T-cell (primary cell): ENCODE measurements at regions not wholly inside any gene's neighbourhood (a gene's known extent, or its start where the extent isn't known, plus 50 kb on each side); places are given as distances from the start of the nearest gene placed in this dataset.

Experiments used
- ATAC-seq, 4 experiments: fragments of 200-7000 bp in 3 of 4; fragments of 150-1000 bp in 1 of 4; cut with Tn5 transposase; replicated peaks in 1 of 4; 1 replicate in 3 of 4; 2 replicates in 1 of 4; pipeline ENCODE4 v1.10.0; 2021; ENCODE audit warnings: moderate library complexity in 3 of 4, mild to moderate bottlenecking in 2 of 4, moderate number of reproducible peaks in 1 of 4
- CTCF ChIA-PET, 2 donors: fragments of 300-600 bp; sonication (Branson Sonifier 250); formaldehyde crosslinking; loops; one replicate each; lab custom pipeline; 2022; ENCODE audit warnings: antibody characterized with exemption in 2 of 2; lab: Charles Lee
- POLR2A ChIA-PET, 2 donors: fragments of 300-600 bp; sonication (Branson Sonifier 250); formaldehyde crosslinking; loops; one replicate each; lab custom pipeline; 2022; ENCODE audit warnings: antibody characterized with exemption in 2 of 2; lab: Charles Lee
- DNase-seq, 35 experiments: peaks; one replicate each; pipeline versions ENCODE4 v3.0.0 to v3.0.0-alpha.2; 2013 to 2023
- H3K27ac ChIP-seq: one replicate; pipeline ENCODE4 v1.5.1; 2013; ENCODE audit warnings: low read length
- H3K27me3 ChIP-seq, 2 experiments: replicated peaks in 1 of 2; 1 replicate in 1 of 2; 2 replicates in 1 of 2; pipeline versions ENCODE4 v1.6.1 to v1.7.0; 2013; ENCODE audit warnings: low read length in 1 of 2, mixed read lengths in 1 of 2; ENCODE audit not compliant: control insufficient read depth in 2 of 2, insufficient read depth in 2 of 2; ENCODE audit errors: extremely low read depth in 1 of 2
- H3K36me3 ChIP-seq, 2 donors: 1 replicate in 1 of 2; 2 replicates in 1 of 2; pipeline versions ENCODE4 v1.6.1 to v1.7.0; 2013; ENCODE audit warnings: low read length in 1 of 2; ENCODE audit not compliant: control insufficient read depth in 2 of 2, insufficient read depth in 1 of 2; ENCODE audit errors: extremely low read depth in 1 of 2
- H3K4me1 ChIP-seq, 2 experiments: 1 replicate in 1 of 2; 2 replicates in 1 of 2; pipeline versions ENCODE4 v1.6.1 to v1.7.0; 2013; ENCODE audit warnings: low read length in 2 of 2, mixed read lengths in 1 of 2; ENCODE audit not compliant: insufficient read depth in 2 of 2, control insufficient read depth in 1 of 2; ENCODE audit errors: extremely low read depth in 1 of 2
- H3K4me3 ChIP-seq, 2 donors: 1 replicate in 1 of 2; 2 replicates in 1 of 2; pipeline versions ENCODE4 v1.5.1 to v1.7.0; 2013; ENCODE audit warnings: mild to moderate bottlenecking in 2 of 2, low read length in 1 of 2, moderate library complexity in 1 of 2; ENCODE audit not compliant: control insufficient read depth in 1 of 2; ENCODE audit errors: extremely low read depth in 1 of 2
- H3K9me3 ChIP-seq: 2 replicates; pipeline ENCODE4 v1.7.0; 2013
- H3K27ac Mint-ChIP-seq, 2 donors: one replicate each; pipeline ENCODE4 v1.8.0; 2020 to 2021; ENCODE audit warnings: mild to moderate bottlenecking in 2 of 2, mixed read lengths in 2 of 2
- H3K27me3 Mint-ChIP-seq, 2 donors: one replicate each; pipeline ENCODE4 v1.8.0; 2021 to 2022; ENCODE audit warnings: mixed read lengths in 2 of 2
- H3K36me3 Mint-ChIP-seq: one replicate; pipeline ENCODE4 v1.8.0; 2021; ENCODE audit warnings: mixed read lengths
- H3K4me1 Mint-ChIP-seq, 3 donors: one replicate each; pipeline ENCODE4 v1.8.0; 2020 to 2022; ENCODE audit warnings: mixed read lengths in 3 of 3, mild to moderate bottlenecking in 1 of 3
- H3K4me3 Mint-ChIP-seq, 3 donors: one replicate each; pipeline ENCODE4 v1.8.0; 2020 to 2022; ENCODE audit warnings: mild to moderate bottlenecking in 3 of 3, mixed read lengths in 3 of 3, moderate library complexity in 3 of 3
- H3K9me3 Mint-ChIP-seq, 3 donors: one replicate each; pipeline ENCODE4 v1.8.0; 2020 to 2022; ENCODE audit warnings: mixed read lengths in 3 of 3
- WGBS: methylation state at CpG from one replicate; pipeline ENCODE4 v1.1.5; 2013; ENCODE audit warnings: missing lambda C conversion rate; ENCODE audit not compliant: insufficient coverage; 5-methylcytosine and 5-hydroxymethylcytosine counted together

DNA sequence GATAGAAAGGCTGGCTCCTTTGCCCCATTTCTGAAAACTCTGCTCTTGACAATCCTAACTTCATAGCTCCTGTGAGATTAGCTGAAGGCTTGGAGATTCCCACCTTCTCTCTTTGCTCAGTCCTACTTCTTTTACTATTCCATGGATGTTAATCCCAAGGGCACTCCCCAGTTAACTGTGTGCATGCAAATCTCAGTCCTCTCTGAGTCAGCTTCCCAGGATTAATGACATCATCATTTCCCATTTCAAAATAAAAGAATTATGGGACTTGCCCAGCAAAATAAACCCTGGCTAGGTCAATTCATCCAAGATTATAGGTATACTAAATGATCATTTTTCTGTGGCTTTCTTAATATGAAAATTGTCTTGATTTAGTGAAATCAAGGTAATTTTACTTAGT is 328.6 kb upstream of the NR3C2 start:
- Mint-ChIP-seq H3K9me3 (no peaks in the 10 kb centered on the region), H3K27ac (no peak overlapping the region), H3K4me3 (no peak overlapping the region), H3K27me3 (peaks cover 0 to 4% of the 10 kb centered on the region in 2 donors), H3K4me1 (no peaks in the 10 kb centered on the region), H3K36me3 (no peaks in the 10 kb centered on the region)
- Histone ChIP-seq H3K27me3 (no peaks in the 10 kb centered on the region), H3K9me3 (no peaks in the 10 kb centered on the region), H3K36me3 (no peaks in the 10 kb centered on the region), H3K27ac (no peak overlapping the region), H3K4me3 (no peak overlapping the region), H3K4me1 (no peaks in the 10 kb centered on the region)
- no peak for DNase-seq
- ChIA-PET POLR2A (no interaction called here), CTCF (no interaction called here)
- no peak for ATAC-seq

DNA sequence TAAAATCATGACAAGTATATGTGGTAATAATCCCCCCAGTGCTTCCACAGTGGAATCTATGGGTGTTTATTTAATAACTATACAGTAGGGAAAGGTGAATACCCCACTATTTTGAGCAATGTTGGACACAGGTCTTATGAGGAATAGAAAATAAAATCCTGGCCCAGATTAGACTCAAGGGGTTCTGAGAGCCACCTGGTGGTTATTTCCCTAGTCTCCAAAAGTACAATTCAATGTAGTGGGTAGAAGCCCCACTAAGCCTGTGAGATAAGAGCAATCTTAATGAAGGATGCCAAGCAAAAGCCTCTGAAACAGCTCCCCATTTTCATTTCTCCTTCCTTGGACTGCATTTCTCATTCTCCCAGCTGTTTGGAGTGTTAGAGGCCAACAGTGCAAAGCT is 328.2 kb upstream of the NR3C2 start:
- Mint-ChIP-seq H3K4me3 (no peak overlapping the region), H3K36me3 (no peaks in the 10 kb centered on the region), H3K9me3 (no peaks in the 10 kb centered on the region), H3K27me3 (peaks cover 0 to 4% of the 10 kb centered on the region in 2 donors), H3K27ac (no peak overlapping the region), H3K4me1 (no peaks in the 10 kb centered on the region)
- no peak overlapping the region for H3K4me3 ChIP-seq
- ChIA-PET CTCF (no interaction called here), POLR2A (no interaction called here)
- ATAC-seq = no peak
- no peak overlapping the region for H3K27ac ChIP-seq
- peak in 1 of 35 experiments; percentile 8 for DNase-seq
- no peaks in the 10 kb centered on the region for H3K36me3 ChIP-seq
- H3K4me1 ChIP-seq = no peaks in the 10 kb centered on the region
- H3K9me3 ChIP-seq = no peaks in the 10 kb centered on the region
- no peaks in the 10 kb centered on the region for H3K27me3 ChIP-seq

DNA sequence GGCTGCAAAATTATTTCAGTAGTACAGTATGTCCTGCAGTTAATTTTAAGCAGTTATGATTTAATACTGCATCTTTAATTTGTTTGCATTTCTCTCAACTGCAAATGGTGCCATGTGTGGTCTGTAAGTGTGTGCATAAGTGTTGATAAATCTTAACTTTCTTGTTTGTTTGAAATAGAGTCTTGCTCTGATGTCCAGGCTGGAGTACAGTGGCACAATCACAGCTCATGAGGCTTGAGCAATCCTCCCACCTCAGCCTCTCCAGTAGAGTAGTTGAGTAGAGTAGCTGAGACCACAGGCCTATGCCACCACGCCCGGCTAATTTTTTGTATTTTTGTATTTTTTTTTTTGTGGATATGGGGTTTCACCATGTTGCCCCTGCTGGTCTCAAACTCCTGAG is 322.5 kb upstream of the NR3C2 start:
- CTCF ChIA-PET = no interaction called here
- no peaks in the 10 kb centered on the region for H3K4me1 Mint-ChIP-seq
- no peak overlapping the region for H3K4me3 Mint-ChIP-seq
- no peaks in the 10 kb centered on the region for H3K36me3 ChIP-seq
- no peak for DNase-seq
- no peaks in the 10 kb centered on the region for H3K4me1 ChIP-seq
- ATAC-seq = no peak
- H3K27ac Mint-ChIP-seq = no peak overlapping the region
- no CpG with 5 or more reads among the region's 2 CpGs for WGBS
- H3K9me3 ChIP-seq = no peaks in the 10 kb centered on the region
- H3K27ac ChIP-seq = no peak overlapping the region
- H3K36me3 Mint-ChIP-seq = peaks cover 3% of the 10 kb centered on the region
- no peak overlapping the region for H3K4me3 ChIP-seq
- POLR2A ChIA-PET = no interaction called here
- H3K27me3 ChIP-seq = peaks cover 0 to 3% of the 10 kb centered on the region in 2 experiments
- H3K9me3 Mint-ChIP-seq = peaks cover 0 to 26% (median 5%) of the 10 kb centered on the region in 3 donors
- no peaks in the 10 kb centered on the region for H3K27me3 Mint-ChIP-seq

DNA sequence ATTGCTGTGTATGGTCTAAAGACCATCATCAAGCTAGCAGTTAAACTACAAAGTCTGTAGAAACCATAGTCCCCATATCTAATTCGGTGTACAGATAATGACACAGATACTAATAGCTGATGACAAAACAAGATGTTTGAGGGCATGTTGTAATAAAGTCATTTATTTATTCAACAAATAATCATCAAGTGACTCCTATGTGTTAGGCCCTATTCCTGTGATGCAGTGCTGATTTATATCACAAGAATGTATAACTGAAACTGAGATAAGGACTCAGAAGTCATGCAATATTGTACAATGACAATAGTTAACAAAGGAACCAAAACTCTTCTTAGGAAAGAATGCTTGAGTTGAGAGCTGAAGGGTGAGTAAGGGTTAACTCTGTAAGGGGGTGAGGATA is 315.0 kb upstream of the NR3C2 start:
- Histone ChIP-seq H3K27ac (no peak overlapping the region), H3K36me3 (no peaks in the 10 kb centered on the region), H3K4me1 (no peaks in the 10 kb centered on the region), H3K4me3 (no peak overlapping the region), H3K27me3 (no peaks in the 10 kb centered on the region), H3K9me3 (no peaks in the 10 kb centered on the region)
- H3K9me3 Mint-ChIP-seq = peaks cover 8 to 34% (median 14%) of the 10 kb centered on the region in 3 donors
- ATAC-seq (no peak), DNase-seq (no peak)
- ChIA-PET CTCF (no interaction called here), POLR2A (no interaction called here)
- no peaks in the 10 kb centered on the region for H3K4me1 Mint-ChIP-seq
- no peak overlapping the region for H3K4me3 Mint-ChIP-seq
- no peak overlapping the region for H3K27ac Mint-ChIP-seq
- no peaks in the 10 kb centered on the region for H3K36me3 Mint-ChIP-seq
- WGBS = no CpG with 5 or more reads among the region's 1 CpG
- H3K27me3 Mint-ChIP-seq = no peaks in the 10 kb centered on the region

DNA sequence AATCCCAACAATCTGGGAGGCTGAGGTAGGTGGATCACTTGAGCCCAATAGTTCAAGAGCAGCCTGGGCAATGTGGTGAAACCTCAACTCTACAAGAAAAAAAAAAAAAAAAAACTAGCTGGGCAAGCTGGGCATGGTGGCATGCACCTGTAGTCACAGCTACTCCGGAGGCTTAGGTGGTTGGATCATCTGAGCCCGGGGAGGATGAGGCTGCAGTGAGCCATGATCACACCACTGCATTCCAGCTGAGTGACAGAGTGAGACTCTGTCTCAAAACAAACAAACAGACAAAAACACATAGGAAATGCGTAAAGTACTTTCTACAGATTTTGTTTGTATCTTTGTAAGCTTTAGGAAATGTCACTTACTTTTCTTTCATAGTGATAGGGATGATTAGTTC is 307.2 kb upstream of the NR3C2 start:
- H3K4me3 Mint-ChIP-seq = no peak overlapping the region
- Histone ChIP-seq H3K27ac (no peak overlapping the region), H3K4me3 (no peak overlapping the region), H3K9me3 (no peaks in the 10 kb centered on the region), H3K27me3 (no peaks in the 10 kb centered on the region), H3K36me3 (no peaks in the 10 kb centered on the region), H3K4me1 (no peaks in the 10 kb centered on the region)
- ChIA-PET CTCF (no interaction called here), POLR2A (no interaction called here)
- H3K4me1 Mint-ChIP-seq = no peaks in the 10 kb centered on the region
- H3K9me3 Mint-ChIP-seq = peaks cover 0 to 8% (median 0%) of the 10 kb centered on the region in 3 donors
- no peak overlapping the region for H3K27ac Mint-ChIP-seq
- no CpG with 5 or more reads among the region's 3 CpGs for WGBS
- no peaks in the 10 kb centered on the region for H3K27me3 Mint-ChIP-seq
- no peaks in the 10 kb centered on the region for H3K36me3 Mint-ChIP-seq
- no peak for ATAC-seq
- DNase-seq = no peak

DNA sequence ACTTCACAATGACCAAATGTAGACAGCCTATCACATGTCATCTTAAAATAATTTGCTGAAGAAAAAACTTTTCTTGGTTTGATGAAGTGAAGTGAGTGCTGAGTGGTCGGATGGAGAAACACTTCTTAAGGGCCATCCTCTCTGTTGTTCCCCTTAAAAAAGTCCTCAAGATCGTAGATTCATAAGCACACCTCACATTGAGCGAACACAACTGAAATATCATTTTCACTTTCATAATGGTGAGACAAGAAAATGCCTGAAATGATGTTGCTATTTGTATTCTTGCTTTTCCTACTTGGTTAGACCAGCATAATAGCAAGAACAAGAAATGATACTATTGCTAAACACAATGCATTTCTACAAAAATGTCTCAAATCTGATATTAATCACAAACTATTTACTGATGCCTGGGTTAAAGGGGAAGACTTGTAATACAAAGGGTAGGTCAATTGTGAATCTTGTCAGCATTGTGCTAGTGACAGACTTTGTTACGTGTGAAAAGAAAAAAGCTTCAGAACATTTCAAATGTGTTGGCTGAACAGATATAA is 305.6 kb upstream of the NR3C2 start:
- H3K4me3 Mint-ChIP-seq = no peak overlapping the region
- no peaks in the 10 kb centered on the region for H3K27me3 Mint-ChIP-seq
- no CpG with 5 or more reads among the region's 4 CpGs for WGBS
- Histone ChIP-seq H3K4me1 (no peaks in the 10 kb centered on the region), H3K36me3 (no peaks in the 10 kb centered on the region), H3K27ac (no peak overlapping the region), H3K9me3 (no peaks in the 10 kb centered on the region), H3K4me3 (no peak overlapping the region), H3K27me3 (no peaks in the 10 kb centered on the region)
- ChIA-PET POLR2A (no interaction called here), CTCF (no interaction called here)
- no peak for ATAC-seq
- peaks cover 0 to 5% (median 0%) of the 10 kb centered on the region in 3 donors for H3K9me3 Mint-ChIP-seq
- no peaks in the 10 kb centered on the region for H3K4me1 Mint-ChIP-seq
- DNase-seq = no peak
- H3K27ac Mint-ChIP-seq = no peak overlapping the region
- H3K36me3 Mint-ChIP-seq = no peaks in the 10 kb centered on the region

DNA sequence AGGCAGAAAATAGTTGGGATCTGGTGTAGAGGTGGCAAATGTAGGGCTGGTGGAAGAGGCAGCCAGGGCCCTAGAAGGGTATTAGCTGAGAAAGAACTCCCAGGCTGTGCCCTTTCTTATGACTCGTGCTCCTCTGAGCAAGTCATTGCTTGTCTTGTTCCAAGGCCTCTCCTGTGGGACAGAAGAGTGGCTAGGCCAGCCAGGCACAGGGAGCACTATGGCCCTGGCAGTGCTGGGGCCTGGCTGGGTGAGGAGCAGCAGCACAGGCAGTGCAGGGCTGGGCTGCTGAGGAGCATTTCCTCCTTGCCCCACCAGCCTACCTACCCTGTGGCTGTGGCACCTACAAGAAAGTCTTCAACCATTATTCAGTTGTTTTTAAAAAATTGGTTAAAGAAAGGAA is 298.5 kb upstream of the NR3C2 start:
- no peaks in the 10 kb centered on the region for H3K4me1 Mint-ChIP-seq
- POLR2A ChIA-PET = no interaction called here
- H3K36me3 ChIP-seq = no peaks in the 10 kb centered on the region
- no peak overlapping the region for H3K27ac ChIP-seq
- H3K9me3 Mint-ChIP-seq = peaks cover 0 to 7% (median 0%) of the 10 kb centered on the region in 3 donors
- H3K4me1 ChIP-seq = no peaks in the 10 kb centered on the region
- no peaks in the 10 kb centered on the region for H3K36me3 Mint-ChIP-seq
- WGBS = 50% methylated on average over 1 of the region's 1 CpG
- DNase-seq (no peak), ATAC-seq (no peak)
- no peak overlapping the region for H3K4me3 ChIP-seq
- H3K27ac Mint-ChIP-seq = no peak overlapping the region
- H3K4me3 Mint-ChIP-seq = no peak overlapping the region
- no peaks in the 10 kb centered on the region for H3K9me3 ChIP-seq
- no peaks in the 10 kb centered on the region for H3K27me3 Mint-ChIP-seq
- CTCF ChIA-PET = no interaction called here
- H3K27me3 ChIP-seq = peaks cover 0 to 3% of the 10 kb centered on the region in 2 experiments
